ENCODE measurements at regions not wholly inside any gene's neighbourhood (a gene's known extent, or its start where the extent isn't known, plus 50 kb on each side); places are given as distances from the start of the nearest gene placed in this dataset.

DNA sequence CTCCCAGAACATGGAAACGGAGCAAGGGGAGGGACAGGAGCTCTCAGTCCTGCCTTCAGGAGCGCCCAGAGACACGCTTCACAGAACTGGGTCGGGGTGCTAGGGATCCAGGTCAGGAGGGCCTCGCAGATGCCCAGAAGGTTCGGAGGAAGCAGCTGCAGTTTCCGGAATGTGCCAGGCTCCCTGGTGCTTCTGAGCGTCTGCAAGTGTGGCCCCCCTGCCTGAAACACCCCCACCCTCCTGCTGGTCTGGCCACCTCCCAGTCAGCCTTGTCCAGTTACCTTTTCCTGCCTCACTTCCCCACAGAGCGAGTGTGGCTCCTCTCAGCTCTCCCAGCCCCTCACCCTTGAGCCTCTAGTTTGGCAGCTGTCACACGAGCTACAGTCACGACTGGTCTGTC, 88.3 kb upstream of the TAF1B start:
- DNase-seq (ENCODE audit: extremely low read depth, low read depth, low spot score): no peak

DNA sequence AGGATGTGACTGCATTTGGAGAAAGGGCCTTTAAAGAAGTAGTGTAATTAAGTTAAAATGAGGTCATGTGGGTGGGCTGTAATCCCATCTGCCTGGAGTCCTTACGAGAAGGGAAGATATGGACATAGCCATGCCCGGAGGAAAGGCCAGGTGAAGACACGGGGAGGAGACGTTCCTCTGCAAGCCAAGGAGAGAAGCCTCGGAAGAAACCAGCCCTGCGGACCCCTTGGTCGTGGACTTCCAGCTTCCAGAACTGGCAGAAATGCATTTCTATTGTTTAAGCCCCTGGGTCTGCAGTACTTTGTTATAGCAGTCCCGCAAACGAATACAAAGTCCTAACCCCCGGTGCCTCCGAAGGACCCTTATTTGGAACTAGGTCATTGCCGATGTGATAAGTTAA, 87.6 kb upstream of the TAF1B start:
- no peak for DNase-seq (ENCODE audit: extremely low read depth, low read depth, low spot score)

DNA sequence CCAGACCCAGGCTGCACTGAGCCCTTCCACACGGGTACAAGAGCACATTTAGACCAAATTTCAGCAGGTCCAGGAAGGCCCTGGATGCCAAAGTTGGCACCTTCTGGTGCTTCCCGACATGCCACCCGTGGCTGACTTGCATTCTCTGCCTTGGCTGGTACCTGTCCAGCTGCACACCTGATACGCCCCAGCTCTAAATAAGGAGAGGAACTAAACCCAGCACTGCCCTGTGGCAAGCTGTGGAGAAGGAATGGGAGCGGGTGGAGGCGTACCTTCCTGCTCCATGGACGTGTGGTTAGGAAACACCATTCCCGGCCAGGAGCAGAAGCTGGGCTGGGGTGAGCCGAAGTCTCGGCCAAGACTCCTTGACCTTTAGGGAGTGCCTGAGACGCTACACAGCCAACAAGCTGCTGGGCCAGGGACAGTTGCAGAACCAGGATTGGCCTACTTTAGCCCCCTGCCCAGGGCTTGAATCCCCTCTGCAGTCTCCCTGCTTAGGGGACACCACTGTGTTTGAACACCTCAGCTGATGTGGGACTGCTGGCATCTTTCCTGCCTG, 86.5 kb upstream of the TAF1B start:
- DNase-seq (ENCODE audit: extremely low read depth, low read depth, low spot score): no peak

DNA sequence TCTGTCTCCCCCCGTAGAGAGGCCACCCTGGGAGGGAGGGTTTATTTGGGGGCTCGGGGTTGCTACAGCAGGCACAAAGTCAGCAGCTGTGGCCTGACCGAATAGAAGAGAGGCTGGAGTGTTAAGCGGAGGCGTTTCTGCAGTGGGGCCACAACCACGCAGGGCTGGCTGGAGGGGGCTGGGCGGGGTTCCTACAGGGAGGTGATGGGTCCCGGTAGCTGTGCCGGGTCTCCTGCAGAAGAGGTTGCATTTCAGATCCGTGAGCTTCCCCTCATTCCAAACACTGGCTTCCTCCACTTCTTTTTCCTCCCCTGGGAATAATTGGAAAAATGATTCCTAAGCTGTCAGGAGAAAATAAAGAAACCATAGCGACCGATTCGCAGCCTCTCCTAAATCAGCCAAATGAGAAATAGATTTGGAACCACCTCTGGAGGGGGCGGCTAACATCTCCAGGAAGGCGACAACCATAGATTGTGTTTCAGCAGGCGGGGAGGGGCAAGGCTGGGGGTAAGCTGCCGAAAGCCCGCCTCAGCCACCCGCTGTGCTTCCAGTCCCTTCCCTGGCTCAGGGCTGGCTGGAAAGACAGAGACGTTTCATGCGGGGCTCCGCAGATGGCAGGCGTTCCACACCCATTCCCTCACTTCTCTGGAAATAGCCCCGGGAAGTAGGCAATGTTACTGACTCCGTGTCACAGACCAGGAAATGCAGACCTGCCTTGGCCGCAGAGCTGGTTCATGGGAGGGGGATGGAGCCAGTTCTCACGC, 85.6 kb upstream of the TAF1B start:
- DNase-seq (ENCODE audit: extremely low read depth, low read depth, low spot score): no peak

DNA sequence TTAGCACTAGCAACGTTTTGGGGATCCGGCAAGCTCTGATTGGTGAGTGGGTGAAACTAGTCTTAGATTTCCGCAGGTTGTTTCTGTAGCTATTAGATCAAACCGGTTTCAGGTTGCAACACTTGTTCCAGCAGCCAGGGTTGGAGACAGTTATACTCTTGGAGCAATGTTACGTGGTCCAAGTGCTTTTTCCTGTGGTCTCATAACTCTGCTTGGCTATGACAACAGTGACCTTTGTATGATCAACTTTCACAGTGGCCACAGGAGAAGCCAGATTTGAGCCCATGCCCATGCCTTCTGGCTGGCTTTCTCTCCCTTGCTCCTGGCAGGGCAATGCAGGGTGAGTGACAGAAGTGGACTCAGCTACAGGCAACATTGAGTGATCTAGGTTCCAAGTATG, 84.5 kb upstream of the TAF1B start:
- DNase-seq (ENCODE audit: extremely low read depth, low read depth, low spot score): no peak

DNA sequence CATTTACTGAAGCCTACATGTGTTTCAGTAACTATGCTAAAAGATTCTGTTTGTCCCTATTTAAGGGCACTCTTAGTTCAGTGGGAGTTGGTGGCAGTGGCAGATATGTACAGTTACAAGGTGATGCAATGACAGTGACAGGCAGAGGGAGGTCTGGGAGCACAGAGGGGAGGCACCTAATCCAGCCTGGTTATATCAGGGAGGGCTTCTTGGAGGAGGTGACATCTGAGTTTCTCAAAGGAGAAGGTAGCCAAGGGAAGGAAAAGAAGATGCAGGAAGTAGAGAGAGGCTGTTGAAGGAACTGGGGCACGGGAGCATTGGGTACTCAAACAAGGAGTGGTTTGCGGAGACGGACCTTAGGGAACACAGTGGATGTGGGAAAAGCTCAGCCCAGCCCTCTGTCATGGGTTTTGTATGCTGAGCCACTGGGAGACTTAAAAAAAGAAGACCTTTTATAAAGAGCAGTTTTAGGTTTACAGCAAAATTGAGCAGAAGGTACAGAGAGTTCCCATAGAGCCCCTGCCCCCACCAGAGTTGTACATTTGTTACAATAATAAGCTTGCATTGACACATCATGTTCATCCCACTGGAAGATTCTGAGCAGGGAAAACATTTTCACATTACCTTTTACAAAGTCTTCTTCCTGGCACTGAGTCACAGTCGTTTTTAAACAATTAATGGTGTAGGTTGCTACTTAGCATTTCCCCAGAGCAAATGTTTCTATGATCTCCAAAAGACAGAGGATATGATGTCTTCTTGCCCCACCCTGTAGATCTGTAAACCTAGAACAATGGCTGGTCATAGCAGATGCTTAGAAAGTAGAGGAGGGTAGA, 83.0 kb upstream of the TAF1B start:
- DNase-seq (ENCODE audit: extremely low read depth, low read depth, low spot score): no peak

DNA sequence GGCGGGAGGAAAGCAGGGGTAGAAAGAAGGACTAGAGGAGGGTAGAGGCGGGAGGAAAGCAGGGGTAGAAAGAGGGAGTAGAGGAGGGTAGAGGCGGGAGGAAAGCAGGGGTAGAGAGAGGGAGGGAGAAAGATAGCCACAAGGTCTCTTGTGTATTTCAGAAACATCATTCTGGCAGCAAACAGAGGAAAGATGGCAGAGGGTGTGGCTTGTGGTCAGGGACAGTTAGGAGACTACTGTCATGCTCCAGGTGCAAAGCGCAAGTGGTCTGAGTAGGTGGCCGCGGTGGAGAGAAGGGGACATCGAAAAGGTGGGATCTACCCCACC, 82.4 kb upstream of the TAF1B start:
- no peak for DNase-seq (ENCODE audit: extremely low read depth, low read depth, low spot score)

DNA sequence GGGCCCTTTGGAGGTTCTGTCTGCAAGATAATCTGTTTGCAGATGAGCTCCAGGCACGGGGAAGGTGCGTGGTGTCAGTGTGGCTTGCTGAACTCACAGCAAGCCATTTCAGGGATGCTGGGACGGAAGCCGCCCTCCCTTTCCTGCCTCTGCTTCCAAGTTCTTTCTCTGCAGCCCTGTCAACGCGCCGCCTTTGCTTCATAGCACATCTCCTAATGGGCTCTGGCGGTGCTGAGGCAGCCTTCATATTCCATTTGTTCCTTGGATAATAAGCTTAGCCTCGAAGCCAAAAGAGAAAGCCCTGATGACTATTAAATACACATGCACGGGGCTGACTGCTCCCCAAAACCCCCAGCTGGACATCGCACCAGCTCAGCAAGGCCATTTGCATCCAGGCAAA, 81.7 kb upstream of the TAF1B start:
- DNase-seq (ENCODE audit: extremely low read depth, low read depth, low spot score): no peak

DNA sequence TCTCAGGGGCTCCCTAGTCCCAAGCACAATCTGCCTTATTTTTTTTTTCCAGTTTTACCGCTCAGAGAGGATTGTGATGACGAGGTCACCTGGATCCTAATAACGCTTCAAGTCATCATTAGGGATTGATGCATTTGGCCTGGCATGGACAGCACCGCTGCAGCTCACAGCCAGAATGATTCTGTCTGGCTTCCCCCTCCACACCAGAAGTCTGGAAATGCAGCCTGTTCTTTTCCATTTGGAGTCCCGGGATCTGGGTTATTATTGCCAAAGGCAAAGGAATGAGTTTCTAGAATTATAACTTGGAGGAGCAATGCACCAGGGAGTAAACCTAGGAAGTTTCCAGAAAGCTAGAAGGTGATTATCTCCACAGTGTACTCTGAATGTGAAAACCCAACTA, 81.1 kb upstream of the TAF1B start:
- DNase-seq (ENCODE audit: extremely low read depth, low read depth, low spot score): no peak

DNA sequence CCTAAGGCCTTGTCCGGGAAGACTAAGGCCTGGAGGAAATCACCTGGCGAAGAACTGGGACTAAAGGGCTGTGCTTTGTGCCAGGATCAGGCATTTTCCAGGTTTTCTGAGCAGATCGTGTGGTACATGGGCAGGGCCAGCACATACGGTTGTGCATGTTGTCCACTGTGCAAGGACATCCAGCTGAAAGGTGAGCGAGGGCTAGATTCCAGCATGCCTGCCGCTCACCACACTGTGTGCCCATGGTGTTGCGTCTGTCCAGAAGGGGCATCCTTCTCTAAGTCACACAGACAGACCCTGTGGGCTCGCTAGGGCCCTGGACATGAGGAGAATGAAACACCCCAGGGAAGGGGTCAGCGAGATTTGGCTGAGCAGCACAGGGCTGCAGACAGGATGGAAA, 80.3 kb upstream of the TAF1B start:
- no peak for DNase-seq (ENCODE audit: extremely low read depth, low read depth, low spot score)

DNA sequence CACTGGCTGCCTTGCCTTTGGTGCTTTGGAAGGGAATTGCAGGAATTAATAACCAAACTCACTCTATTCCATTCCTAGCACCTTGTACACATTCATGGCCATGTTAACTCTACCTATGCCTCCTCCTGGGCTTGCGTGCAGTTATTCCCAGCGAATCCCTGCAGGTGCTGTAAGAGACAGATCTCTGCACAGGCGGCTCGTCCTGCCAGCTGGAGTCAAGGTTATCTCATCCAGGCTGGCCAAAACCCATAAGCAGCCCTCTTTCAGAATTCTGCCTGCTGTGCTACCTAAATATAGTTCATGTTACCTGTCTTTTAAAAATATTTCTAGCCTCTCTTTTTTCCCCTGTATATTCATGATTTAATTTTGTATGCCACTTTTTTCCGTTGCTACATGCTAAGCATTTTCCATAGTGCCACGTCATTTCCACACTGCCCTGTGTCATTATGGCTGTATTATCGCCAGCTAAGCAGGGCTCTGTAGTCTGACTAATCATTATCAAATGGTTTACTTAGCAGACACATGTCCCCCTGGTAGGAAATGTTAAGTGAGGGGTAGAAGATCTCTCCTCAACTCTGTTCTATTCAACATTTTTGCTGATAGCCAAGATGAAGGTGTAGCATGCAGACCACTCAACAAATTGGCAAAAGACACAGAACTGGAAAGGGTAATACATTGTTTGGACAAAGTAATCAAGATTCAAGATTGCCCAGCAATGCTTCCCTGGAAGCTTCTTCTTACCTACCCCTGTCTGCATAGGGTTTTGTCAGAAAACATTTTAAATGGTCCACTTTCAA, 79.7 kb upstream of the TAF1B start:
- no peak for DNase-seq (ENCODE audit: extremely low read depth, low read depth, low spot score)

DNA sequence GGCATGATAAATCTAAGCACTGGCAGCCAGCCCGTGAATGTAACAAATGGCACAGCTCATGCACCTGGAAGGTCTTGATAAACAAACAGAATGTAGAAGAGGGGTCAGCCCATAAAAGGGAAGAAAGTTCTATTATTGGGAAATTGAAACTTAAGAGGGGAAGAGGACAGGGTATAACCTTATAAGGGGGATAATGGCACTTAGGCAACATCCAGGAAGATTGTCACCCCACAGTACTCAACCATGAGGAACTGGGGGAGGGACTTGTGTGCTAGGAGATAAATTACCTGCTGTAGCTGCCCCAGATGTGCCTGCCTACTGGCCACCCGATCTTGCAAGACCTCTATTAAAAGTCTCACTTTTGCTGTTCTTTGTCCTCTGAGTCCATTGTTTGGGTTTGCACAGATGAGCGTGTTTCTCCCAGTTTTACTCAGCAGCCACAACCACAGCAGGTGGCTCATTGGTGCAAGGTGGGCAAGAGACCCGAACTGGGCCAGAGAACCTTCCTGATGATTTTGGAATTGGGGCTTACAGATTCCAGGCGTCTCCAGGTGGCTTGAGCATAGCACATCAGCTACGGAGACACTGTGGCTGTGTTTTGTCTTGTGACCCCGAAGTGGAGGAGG, 79.0 kb upstream of the TAF1B start:
- no peak for DNase-seq (ENCODE audit: extremely low read depth, low read depth, low spot score)

DNA sequence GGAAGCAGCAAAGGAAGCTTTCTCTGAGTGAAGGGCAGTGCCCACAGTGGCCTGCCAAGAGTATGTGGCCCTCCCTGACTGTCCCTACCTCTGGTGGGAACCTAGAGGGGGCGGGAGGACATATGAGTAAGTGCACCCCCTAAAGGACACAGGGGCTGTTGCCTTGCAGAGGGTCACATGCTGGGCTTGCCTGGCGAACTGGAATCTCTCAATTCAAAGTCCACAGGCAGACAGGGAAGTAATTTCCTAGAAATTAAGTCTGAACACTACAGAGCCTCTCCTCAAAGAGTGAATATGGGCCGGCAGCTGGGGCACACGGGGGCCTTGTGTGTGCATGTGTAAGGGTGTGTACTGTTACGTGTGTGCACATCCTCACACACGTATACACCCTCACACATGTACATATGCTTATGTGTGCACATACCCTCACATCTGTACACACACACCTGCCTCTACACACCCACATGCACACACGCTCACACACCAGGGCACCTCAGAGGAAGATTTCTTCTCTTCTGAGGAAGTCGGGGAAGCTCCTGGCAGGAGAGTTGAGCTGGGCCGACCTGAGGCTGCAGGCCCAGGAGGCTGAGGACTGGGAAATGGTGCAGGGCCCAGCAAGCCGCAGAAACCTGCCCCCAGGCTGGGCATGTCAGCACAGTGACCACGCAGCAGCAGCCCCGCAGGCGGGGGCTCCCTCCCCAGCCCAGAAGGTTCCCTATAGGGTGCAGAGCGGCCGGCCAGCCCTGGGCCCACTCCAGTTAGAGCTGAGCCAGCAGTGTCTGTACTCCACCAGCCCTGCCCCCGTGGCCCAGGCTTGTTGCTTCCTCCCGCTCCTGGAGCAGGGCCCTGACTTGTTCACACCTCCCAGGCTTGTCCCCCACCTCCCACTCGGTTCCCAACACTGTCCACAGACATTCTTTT, 77.4 kb upstream of the TAF1B start:
- no peak for DNase-seq (ENCODE audit: extremely low read depth, low read depth, low spot score)

DNA sequence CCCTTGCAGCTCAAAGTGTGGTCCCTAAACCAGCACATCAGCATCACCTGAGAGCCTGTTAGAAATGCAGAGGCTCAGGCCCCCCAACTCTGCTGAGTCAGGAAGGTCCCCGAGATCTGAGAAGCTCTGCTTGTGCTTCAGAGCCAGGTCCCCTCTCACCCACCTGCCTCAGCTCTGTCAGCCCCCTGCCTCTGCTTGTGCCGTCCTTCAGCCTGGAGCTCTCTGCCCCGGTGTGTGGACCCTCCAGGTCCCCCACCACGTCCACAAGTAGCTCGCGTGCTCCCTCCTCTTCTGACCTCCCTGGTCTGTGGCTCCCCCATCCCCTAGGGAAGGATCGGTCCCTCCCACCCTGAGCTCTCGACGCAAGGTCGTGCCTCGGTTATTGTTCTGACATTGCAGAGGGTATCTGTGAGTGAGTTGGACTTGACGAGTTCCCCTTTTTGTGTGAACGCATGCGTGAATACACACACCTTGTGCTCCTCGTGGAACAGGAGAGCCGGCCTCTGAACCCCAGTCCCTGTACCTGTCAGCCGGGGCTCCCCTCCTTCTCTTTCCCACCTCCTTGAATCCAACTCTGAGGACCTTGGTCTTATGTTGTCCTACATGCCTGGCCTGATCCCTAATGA, 75.5 kb upstream of the TAF1B start:
- DNase-seq (ENCODE audit: extremely low read depth, low read depth, low spot score): no peak

DNA sequence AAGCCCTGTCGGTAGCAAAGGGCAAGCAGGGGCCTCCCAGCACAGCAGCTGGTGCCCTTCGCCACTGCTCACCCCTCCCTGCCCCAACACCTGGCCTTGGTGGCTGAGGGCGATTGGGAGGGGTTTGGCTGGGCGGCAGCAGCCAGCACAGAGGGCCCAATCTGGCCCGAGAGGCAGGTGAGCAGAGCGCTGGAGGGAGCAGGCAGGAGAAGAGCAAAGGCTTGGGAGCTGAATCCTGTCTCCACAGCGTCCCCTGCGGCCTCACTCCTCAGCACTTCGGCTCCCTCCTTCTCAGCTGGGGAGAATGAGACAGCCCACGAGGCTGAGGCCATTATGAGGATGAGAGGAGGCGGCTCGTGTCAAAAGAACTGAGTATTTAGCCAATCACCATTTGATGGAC, 74.9 kb upstream of the TAF1B start:
- DNase-seq (ENCODE audit: extremely low read depth, low read depth, low spot score): no peak

DNA sequence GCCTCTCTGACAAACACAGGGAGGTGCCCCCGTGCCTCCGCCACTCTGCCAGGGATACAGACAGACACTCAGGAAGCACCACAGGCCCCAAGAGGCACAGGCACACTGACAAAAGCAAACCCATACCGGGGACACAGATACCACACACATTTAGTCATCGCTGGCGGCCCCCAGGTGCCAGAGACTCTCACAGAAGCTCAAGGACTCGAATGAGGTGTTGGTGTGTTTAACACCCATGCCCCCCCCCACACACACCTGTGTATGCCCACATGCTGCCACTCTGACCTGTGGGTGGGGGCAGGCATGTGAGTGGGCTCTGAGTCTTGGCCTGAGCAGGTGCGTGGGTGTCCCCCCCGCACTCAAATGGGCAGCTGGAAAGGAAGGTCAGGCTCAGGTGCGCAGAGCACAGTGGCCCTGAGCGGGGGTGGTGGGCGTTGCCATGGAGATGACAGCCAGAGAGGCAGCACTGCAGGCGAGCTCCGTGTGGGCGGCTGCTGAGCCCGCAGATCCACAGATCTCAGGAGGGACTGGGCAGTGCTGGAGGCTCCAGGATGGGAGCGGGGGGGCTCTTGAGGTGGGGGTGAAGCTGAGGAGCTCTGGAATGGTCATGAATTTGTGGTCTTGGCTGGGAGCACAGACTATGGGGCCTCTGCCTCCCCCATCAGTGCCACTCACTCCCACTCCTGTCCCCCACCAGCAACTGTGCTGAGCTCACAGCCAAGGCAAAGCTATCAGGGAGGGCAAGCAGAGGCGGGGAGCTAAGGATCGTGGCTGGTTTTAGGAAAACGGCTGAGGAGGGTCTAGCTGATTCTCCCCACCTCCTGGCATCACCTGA, 73.9 kb upstream of the TAF1B start:
- DNase-seq (ENCODE audit: extremely low read depth, low read depth, low spot score): no peak

DNA sequence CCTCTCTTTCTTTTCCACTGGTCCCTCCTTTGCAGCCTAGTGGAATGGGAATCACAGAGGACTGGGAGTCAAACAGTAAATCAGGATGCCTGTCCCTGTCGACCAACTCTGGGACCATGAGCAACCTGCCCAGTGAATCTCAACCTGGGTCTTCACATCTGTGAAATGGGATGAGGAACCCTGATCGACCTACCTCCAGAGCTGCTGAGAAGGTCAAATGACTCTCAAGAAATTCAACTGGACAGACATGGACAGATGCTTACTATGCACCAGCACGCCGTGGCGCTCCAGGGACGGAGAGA, 73.3 kb upstream of the TAF1B start:
- no peak for DNase-seq (ENCODE audit: extremely low read depth, low read depth, low spot score)

DNA sequence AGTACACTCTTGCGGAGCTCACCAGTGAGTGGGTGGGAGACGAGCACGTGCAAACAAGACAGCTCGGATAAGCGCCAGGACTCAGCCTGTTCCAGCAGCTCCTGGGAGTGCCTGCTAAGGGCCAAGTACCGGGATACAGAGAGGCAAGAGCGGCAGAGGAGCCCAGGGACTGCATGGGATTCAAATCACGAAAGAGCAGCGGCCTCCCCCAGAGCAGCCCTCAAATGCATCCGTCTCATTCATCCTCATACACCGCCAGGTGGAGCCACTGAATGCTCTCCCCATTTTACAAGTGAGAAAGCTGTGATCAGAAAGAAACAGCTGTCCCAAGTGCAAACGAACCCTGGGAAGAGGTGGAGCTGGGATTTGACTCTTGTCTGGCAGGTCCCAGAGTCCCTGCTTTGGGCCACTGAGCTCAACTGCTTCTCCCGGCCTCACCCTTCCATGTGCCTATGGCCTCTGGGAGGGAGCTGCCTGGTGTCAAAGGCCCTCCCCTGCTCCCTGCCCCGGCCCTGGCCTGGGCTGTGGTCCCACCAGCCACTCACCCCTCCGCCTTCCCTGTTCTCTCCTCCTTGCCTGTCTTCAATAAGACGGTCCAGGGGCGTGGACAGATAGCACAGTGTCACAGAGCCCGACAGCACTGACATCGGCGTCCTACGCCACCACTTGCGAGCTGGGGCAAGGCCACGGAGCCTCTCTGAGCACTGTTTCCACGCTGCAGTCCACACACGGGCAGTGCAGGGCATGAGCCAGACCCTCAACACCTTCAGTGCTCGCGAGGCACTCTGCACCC, 72.8 kb upstream of the TAF1B start:
- DNase-seq (ENCODE audit: extremely low read depth, low read depth, low spot score): no peak
